IPS-NIHi7 (cell line): ENCODE measurements at regions not wholly inside any gene's neighbourhood (a gene's known extent, or its start where the extent isn't known, plus 50 kb on each side); places are given as distances from the start of the nearest gene placed in this dataset.

Experiments
- DNase-seq: peaks from one replicate; pipeline ENCODE4 v3.0.0; 2012; ENCODE audit warnings: mixed read lengths; ENCODE audit errors: extremely low spot score

- peak; percentile 40 for DNase-seq
Measured at GRCh38 chr12:105705765-105706164, 375.3 kb downstream of the C12orf75 start.

- DNase-seq: peak; percentile 36
Measured at GRCh38 chr12:105706321-105706972, 376.0 kb downstream of the C12orf75 start.

GRCh38 chr12:105706973-105707334, 376.5 kb downstream of the C12orf75 start:
- DNase-seq: no peak

GRCh38 chr12:105713606-105714305, 383.3 kb downstream of the C12orf75 start:
- DNase-seq: no peak

GRCh38 chr12:105716621-105717020, 386.1 kb downstream of the C12orf75 start:
- no peak for DNase-seq

- DNase-seq: no peak
Measured at GRCh38 chr12:105721051-105721825, 390.7 kb downstream of the C12orf75 start.

- DNase-seq: no peak
Measured at GRCh38 chr12:105721891-105722290, 391.4 kb downstream of the C12orf75 start.

GRCh38 chr12:105723066-105723465, 392.6 kb downstream of the C12orf75 start:
- DNase-seq: no peak

GRCh38 chr12:105723494-105723893, 393.0 kb downstream of the C12orf75 start:
- DNase-seq: no peak

GRCh38 chr12:105724641-105725040, 394.1 kb downstream of the C12orf75 start:
- no peak for DNase-seq

- no peak for DNase-seq
Measured at GRCh38 chr12:105725054-105725453, 394.6 kb downstream of the C12orf75 start.

- no peak for DNase-seq
Measured at GRCh38 chr12:105729181-105729771, 398.8 kb downstream of the C12orf75 start.

GRCh38 chr12:105729926-105730325, 399.4 kb downstream of the C12orf75 start:
- DNase-seq: no peak

GRCh38 chr12:105733579-105733978, 403.1 kb downstream of the C12orf75 start:
- DNase-seq: no peak

GRCh38 chr12:105736498-105736897, 402.3 kb downstream of the NUAK1 start:
- DNase-seq: peak; percentile 52

GRCh38 chr12:105738051-105738450, 400.7 kb downstream of the NUAK1 start:
- no peak for DNase-seq

- DNase-seq: peak; percentile 26
Measured at GRCh38 chr12:105740369-105740768, 398.4 kb downstream of the NUAK1 start.

- DNase-seq: no peak
Measured at GRCh38 chr12:105740970-105741725, 397.6 kb downstream of the NUAK1 start.

GRCh38 chr12:105741786-105742566, 396.8 kb downstream of the NUAK1 start:
- DNase-seq: no peak

- no peak for DNase-seq
Measured at GRCh38 chr12:105742567-105742874, 396.2 kb downstream of the NUAK1 start.
